ENCODE measurements at regions not wholly inside any gene's neighbourhood (a gene's known extent, or its start where the extent isn't known, plus 50 kb on each side); places are given as distances from the start of the nearest gene placed in this dataset.

GRCh38 chr13:55560331-55560730, 1580.4 kb upstream of the PRR20A start:
- no peak for TF ChIP-seq CTCF (IDR thresholded peaks at IDR 0.05)
- TF ChIP-seq POLR2A (IDR thresholded peaks at IDR 0.05) = no peak
- no peak for TF ChIP-seq POLR2AphosphoS5 (IDR thresholded peaks at IDR 0.05)
- no peak for TF ChIP-seq EP300 (IDR thresholded peaks at IDR 0.05)

All from stomach (tissue), 4 donors.